Omental fat pad (tissue), 3 donors: ENCODE measurements at regions not wholly inside any gene's neighbourhood (a gene's known extent, or its start where the extent isn't known, plus 50 kb on each side); places are given as distances from the start of the nearest gene placed in this dataset.

Experiments
- ATAC-seq: fragments of 150-250 bp; one replicate; pipeline ENCODE4 v1.9.1; 2016; ENCODE audit warnings: mild to moderate bottlenecking, moderate library complexity; ENCODE audit not compliant: low FRiP score
- DNase-seq: peaks from one replicate; pipeline ENCODE4 v3.0.0-alpha.2; 2019; ENCODE audit warnings: low spot score
- CTCF ChIP-seq, 3 donors: fragments of 450-650 bp; IDR thresholded peaks; one replicate each; pipeline ENCODE4 v1.5.1; 2016 to 2017; ENCODE audit warnings: antibody characterized with exemption in 3 of 3, mild to moderate bottlenecking in 3 of 3, moderate library complexity in 2 of 3

DNA sequence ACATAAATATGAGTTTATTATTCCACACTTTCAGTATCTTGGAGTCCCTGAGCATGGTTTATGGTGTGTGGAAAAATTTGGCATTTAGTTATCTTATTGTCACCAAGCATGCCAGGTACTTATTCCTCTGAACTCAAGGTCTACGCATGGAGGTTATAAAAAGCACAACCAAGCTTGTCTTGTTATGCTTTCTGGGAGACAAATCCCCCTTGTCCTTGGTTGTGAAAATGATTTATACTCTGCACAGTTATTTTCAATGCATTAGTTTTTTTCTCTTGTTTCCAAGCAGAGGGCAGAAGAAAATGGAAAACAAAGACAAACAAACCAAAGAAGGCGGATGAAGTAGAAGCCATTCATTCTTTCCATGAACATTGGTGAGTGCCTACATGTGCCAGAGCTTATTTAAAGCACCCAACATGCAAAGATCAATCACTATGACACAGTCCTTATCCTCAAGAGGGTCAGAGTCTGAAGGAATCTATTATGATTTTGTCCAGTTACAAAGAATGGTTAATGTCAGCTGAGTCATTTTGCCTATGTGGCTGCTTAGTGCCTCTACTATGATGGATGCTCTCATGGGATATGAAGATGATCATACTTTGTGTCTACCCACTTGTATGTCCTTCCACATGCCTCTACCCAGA, 323.1 kb downstream of the TENT4A start:
- ATAC-seq (no peak), DNase-seq (no peak)
- TF ChIP-seq CTCF (IDR thresholded peaks at IDR 0.05), result no peak

DNA sequence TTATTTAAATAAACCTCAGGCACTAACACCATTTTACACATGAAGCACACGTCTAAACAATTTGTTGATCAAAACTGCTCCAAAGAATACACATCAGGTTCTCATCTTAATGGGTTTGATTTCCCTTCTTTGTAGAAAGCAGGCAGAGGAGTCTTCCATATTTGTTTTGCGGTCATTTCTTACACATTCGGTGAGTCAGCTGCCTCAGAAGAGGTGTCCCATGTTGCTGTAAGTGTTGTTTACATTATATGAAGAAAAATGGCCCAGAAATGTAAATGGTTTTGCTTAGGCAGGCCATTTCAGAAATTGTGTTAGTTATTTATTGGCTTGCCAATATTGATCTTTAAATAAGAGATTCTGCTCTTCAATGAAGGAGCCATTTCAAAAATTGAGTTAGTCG, 325.8 kb downstream of the TENT4A start:
- DNase-seq (no peak), ATAC-seq (no peak)
- no peak for TF ChIP-seq CTCF (IDR thresholded peaks at IDR 0.05)

DNA sequence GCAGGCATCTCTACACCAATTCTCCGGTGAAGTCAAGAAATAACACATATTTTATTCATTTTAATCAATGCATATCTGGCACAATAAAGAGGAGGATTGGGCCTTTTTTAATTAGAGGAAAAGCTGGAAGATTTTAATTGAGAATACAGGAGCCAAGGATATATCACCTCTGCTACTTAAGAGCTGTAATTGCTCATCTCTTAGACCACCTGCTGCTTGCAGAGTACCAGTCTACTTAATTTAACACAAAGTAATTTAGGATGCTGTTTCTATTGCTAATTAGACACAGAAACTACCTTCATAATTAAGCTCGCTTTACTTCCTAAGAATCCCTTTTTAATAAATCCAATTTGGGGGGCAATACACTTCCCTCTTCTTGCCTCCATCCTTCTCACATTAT, 326.9 kb downstream of the TENT4A start:
- TF ChIP-seq CTCF (IDR thresholded peaks at IDR 0.05), result no peak
- DNase-seq (no peak), ATAC-seq (no peak)

- ATAC-seq (no peak), DNase-seq (no peak)
- no peak for TF ChIP-seq CTCF (IDR thresholded peaks at IDR 0.05)
These were observed 330.6 kb downstream of the TENT4A start for GRCh38 chr5:7043797-7044196.

- ATAC-seq (no peak), DNase-seq (no peak)
- TF ChIP-seq CTCF (IDR thresholded peaks at IDR 0.05), result no peak
These were observed 334.5 kb downstream of the TENT4A start for GRCh38 chr5:7047511-7048261.

DNA sequence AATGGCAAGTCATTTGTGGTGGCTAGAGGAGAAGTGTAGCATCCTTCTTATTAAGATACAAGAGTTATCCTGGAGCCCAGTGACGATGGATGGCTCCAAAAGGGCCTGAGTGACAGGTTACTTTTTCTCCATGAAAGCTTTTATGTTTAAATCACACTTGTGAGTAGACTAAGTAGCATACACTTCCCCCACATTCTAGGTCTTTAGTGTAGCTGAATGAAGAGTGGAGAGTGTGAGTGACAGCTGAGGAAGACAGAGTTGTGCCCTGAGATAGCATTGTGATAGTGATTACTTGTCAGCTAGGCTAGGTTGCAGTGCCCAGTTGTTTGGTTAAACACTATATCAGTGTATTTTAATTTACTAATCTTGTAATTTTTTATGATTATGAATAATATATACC, 337.8 kb downstream of the TENT4A start:
- ATAC-seq (no peak), DNase-seq (no peak)
- no peak for TF ChIP-seq CTCF (IDR thresholded peaks at IDR 0.05)

- DNase-seq, result no peak
- no peak for ATAC-seq
These were observed 339.9 kb downstream of the TENT4A start for GRCh38 chr5:7053125-7053524.

More at GRCh38 chr5:7053125-7053524, 339.9 kb downstream of the TENT4A start:
- no peak for TF ChIP-seq CTCF (IDR thresholded peaks at IDR 0.05)
